Activated naive CD8-positive, alpha-beta T cell treated with anti-CD3 and anti-CD28 coated beads, Interleukin-2, amount 10 ng/mL, durations not matched to agents 7 days and 5 days (primary cell): ENCODE measurements at regions not wholly inside any gene's neighbourhood (a gene's known extent, or its start where the extent isn't known, plus 50 kb on each side); places are given as distances from the start of the nearest gene placed in this dataset.

Source experiments
- ATAC-seq: fragments of 150-1000 bp; cut with Tn5 transposase; one replicate; pipeline ENCODE4 v1.10.0; 2021; ENCODE audit warnings: low read depth, moderate library complexity
- POLR2A ChIA-PET: fragments of 350-600 bp; sonication (Branson Sonifier 250); formaldehyde crosslinking; loops from one replicate; lab custom pipeline; 2021; ENCODE audit warnings: antibody characterized with exemption; lab: Charles Lee
- DNase-seq: peaks from one replicate; pipeline ENCODE4 v3.0.0; 2021
- H3K27ac Mint-ChIP-seq: one replicate; pipeline ENCODE4 v1.8.0; 2022; ENCODE audit warnings: mild to moderate bottlenecking, mixed read lengths
- H3K27me3 Mint-ChIP-seq: one replicate; pipeline ENCODE4 v1.8.0; 2022; ENCODE audit warnings: mild to moderate bottlenecking, moderate library complexity, mixed read lengths
- H3K36me3 Mint-ChIP-seq: one replicate; pipeline ENCODE4 v1.8.0; 2021; ENCODE audit warnings: mild to moderate bottlenecking, mixed read lengths
- H3K4me1 Mint-ChIP-seq: one replicate; pipeline ENCODE4 v1.8.0; 2021; ENCODE audit warnings: mixed read lengths
- H3K4me3 Mint-ChIP-seq: one replicate; pipeline ENCODE4 v1.8.0; 2022; ENCODE audit warnings: mild to moderate bottlenecking, moderate library complexity, mixed read lengths
- H3K9me3 Mint-ChIP-seq: one replicate; pipeline ENCODE4 v1.8.0; 2021; ENCODE audit warnings: mixed read lengths

- Mint-ChIP-seq H3K27ac (no peak overlapping the region), H3K9me3 (peaks cover 2% of the 10 kb centered on the region), H3K36me3 (no peaks in the 10 kb centered on the region), H3K4me3 (no peak overlapping the region), H3K27me3 (no peaks in the 10 kb centered on the region), H3K4me1 (no peaks in the 10 kb centered on the region)
- POLR2A ChIA-PET, result no interaction called here
- no peak for ATAC-seq
- DNase-seq, result no peak
Measured at GRCh38 chr10:130751851-130752250, 559.7 kb downstream of the TCERG1L start.

- DNase-seq (no peak), ATAC-seq (no peak)
- Mint-ChIP-seq H3K27ac (no peak overlapping the region), H3K9me3 (peaks cover 5% of the 10 kb centered on the region), H3K4me3 (no peak overlapping the region), H3K4me1 (no peaks in the 10 kb centered on the region), H3K27me3 (no peaks in the 10 kb centered on the region), H3K36me3 (no peaks in the 10 kb centered on the region)
- POLR2A ChIA-PET, result no interaction called here
Measured at GRCh38 chr10:130756651-130757050, 554.9 kb downstream of the TCERG1L start.

DNA sequence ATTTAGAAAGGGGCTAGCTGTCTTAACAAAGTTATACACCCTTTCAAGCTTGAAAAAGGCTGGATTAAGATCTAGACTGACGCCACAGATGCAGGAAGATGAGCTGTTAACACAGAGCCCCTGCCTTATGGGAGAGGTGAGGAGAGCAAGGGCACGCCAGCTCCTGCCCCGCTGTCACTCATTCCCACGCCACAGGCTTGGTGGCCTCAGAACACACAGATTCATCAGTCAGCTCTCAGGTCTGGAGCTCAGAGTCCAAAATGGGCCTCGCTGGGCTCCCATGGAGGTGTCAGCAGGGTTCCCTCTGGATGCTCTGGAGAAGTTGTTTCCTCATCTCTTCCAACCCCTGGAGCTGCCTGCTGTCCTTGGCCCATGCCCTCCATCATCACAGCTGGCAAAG lies 554.2 kb downstream of the TCERG1L start:
- POLR2A ChIA-PET, result no interaction called here
- H3K4me1 Mint-ChIP-seq, result no peaks in the 10 kb centered on the region
- DNase-seq (no peak), ATAC-seq (no peak)
- peaks cover 5% of the 10 kb centered on the region for H3K9me3 Mint-ChIP-seq
- no peaks in the 10 kb centered on the region for H3K27me3 Mint-ChIP-seq
- no peak overlapping the region for H3K4me3 Mint-ChIP-seq
- no peak overlapping the region for H3K27ac Mint-ChIP-seq
- H3K36me3 Mint-ChIP-seq, result no peaks in the 10 kb centered on the region

DNA sequence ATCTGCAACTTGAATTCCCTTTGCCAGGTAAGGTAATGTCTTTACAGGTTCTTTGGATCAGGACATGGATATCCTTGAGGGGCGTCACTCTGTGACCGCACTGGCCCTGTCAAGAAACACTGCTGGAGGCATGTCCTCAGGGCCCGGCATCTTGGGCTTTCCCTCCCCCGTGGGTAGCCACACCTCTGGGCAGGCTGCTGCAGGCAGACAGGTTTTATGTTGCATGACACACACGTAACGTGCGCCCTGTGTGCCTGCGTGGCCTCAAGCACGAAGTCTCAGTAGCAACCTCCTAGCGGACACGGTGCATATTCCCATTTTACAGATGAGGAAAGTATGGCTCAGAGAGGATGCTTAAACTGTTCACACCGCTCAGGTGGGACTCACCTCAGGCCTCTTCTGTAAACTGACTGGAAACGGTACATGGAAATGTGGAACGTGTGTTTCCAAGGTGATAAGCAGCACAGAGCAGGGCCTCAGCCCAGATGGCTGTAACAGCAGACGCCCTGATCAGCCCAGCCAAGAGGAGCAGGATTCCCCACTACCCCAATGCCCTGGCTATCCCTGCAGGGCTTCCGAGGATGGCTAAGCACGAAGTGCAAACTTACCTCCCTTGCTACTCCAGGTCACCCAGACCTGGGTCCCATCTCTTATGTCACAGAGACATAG lies 553.6 kb downstream of the TCERG1L start:
- Mint-ChIP-seq H3K4me1 (no peaks in the 10 kb centered on the region), H3K27ac (no peak overlapping the region), H3K9me3 (peaks cover 5% of the 10 kb centered on the region), H3K27me3 (no peaks in the 10 kb centered on the region), H3K36me3 (no peaks in the 10 kb centered on the region), H3K4me3 (no peak overlapping the region)
- ATAC-seq, result no peak
- DNase-seq, result no peak
- POLR2A ChIA-PET, result no interaction called here

DNA sequence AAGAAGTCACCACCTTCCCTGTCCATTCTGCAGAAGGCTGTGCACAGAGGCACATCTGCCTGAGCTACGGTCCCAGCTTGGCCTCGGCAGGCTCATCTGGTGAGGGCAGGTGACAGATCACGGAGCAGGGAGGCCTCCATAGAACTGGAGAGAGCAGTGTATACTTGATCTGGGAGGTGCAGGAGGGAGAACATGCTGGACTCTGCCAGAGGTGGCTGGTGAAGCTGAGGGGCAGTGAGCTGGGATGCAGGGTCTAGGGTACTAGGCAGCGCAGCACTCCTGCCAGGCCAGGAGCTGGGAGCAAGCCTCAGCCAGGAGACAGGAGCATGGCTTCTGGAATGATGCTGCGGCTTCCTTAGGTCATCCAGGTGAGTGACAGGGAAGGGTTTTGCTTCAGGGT lies 553.0 kb downstream of the TCERG1L start:
- POLR2A ChIA-PET, result no interaction called here
- Mint-ChIP-seq H3K27me3 (no peaks in the 10 kb centered on the region), H3K4me3 (no peak overlapping the region), H3K36me3 (no peaks in the 10 kb centered on the region), H3K27ac (no peak overlapping the region), H3K4me1 (no peaks in the 10 kb centered on the region), H3K9me3 (peaks cover 5% of the 10 kb centered on the region)
- no peak for DNase-seq
- ATAC-seq, result no peak

GRCh38 chr10:130761032-130761575 lies 550.4 kb downstream of the TCERG1L start:
- ATAC-seq (no peak), DNase-seq (no peak)
- Mint-ChIP-seq H3K27ac (no peak overlapping the region), H3K36me3 (no peaks in the 10 kb centered on the region), H3K4me3 (no peak overlapping the region), H3K4me1 (no peaks in the 10 kb centered on the region), H3K9me3 (peaks cover 3% of the 10 kb centered on the region), H3K27me3 (no peaks in the 10 kb centered on the region)
- POLR2A ChIA-PET, result no interaction called here

DNA sequence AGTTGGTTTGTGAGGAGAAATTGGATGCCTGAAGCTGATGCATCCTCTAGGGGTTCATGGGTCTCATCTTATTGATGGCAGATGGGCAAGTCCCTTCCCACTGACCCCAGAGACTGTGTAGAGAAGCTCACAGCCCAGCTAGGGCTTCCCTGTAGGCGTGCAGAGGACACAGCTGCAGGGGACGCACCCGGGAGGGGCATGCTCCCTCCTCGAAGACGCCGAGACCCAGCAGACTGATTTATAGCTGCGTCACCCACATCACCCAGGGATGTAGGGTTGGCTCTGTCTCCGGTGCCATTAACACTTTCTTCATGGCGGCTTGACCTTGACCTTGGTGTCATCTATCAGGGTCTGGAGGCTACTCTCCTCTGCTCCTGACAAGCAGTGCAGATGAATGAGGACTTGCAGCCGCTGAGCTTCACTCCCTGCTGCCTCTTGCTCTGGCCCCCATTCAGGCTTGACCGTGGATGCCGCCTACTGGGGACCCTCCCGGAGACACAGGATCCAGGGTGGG lies 549.7 kb downstream of the TCERG1L start:
- no peaks in the 10 kb centered on the region for H3K27me3 Mint-ChIP-seq
- H3K9me3 Mint-ChIP-seq, result peaks cover 3% of the 10 kb centered on the region
- DNase-seq (no peak), ATAC-seq (no peak)
- no peaks in the 10 kb centered on the region for H3K4me1 Mint-ChIP-seq
- no peaks in the 10 kb centered on the region for H3K36me3 Mint-ChIP-seq
- POLR2A ChIA-PET, result no interaction called here
- no peak overlapping the region for H3K4me3 Mint-ChIP-seq
- no peak overlapping the region for H3K27ac Mint-ChIP-seq

GRCh38 chr10:130762491-130762890 lies 549.0 kb downstream of the TCERG1L start:
- Mint-ChIP-seq H3K27ac (no peak overlapping the region), H3K36me3 (no peaks in the 10 kb centered on the region), H3K4me1 (no peaks in the 10 kb centered on the region), H3K27me3 (no peaks in the 10 kb centered on the region), H3K9me3 (peaks cover 3% of the 10 kb centered on the region), H3K4me3 (no peak overlapping the region)
- DNase-seq (no peak), ATAC-seq (no peak)
- POLR2A ChIA-PET, result no interaction called here

GRCh38 chr10:130763071-130763470 lies 548.5 kb downstream of the TCERG1L start:
- Mint-ChIP-seq H3K4me1 (no peaks in the 10 kb centered on the region), H3K27me3 (no peaks in the 10 kb centered on the region), H3K27ac (no peak overlapping the region), H3K36me3 (no peaks in the 10 kb centered on the region), H3K4me3 (no peak overlapping the region), H3K9me3 (peaks cover 4% of the 10 kb centered on the region)
- POLR2A ChIA-PET, result no interaction called here
- no peak for ATAC-seq
- no peak for DNase-seq

- H3K27me3 Mint-ChIP-seq, result no peaks in the 10 kb centered on the region
- H3K4me3 Mint-ChIP-seq, result no peak overlapping the region
- no peaks in the 10 kb centered on the region for H3K36me3 Mint-ChIP-seq
- no peak overlapping the region for H3K27ac Mint-ChIP-seq
- ATAC-seq (no peak), DNase-seq (no peak)
- POLR2A ChIA-PET, result no interaction called here
- no peaks in the 10 kb centered on the region for H3K4me1 Mint-ChIP-seq
- peaks cover 6% of the 10 kb centered on the region for H3K9me3 Mint-ChIP-seq
Measured at GRCh38 chr10:130763491-130763890, 548.0 kb downstream of the TCERG1L start.

GRCh38 chr10:130764651-130765050 lies 546.9 kb downstream of the TCERG1L start:
- ATAC-seq (no peak), DNase-seq (no peak)
- Mint-ChIP-seq H3K27me3 (no peaks in the 10 kb centered on the region), H3K36me3 (no peaks in the 10 kb centered on the region), H3K4me1 (no peaks in the 10 kb centered on the region), H3K27ac (no peak overlapping the region), H3K4me3 (no peak overlapping the region), H3K9me3 (peaks cover 6% of the 10 kb centered on the region)
- POLR2A ChIA-PET, result no interaction called here

GRCh38 chr10:130766071-130766470 lies 545.5 kb downstream of the TCERG1L start:
- POLR2A ChIA-PET, result no interaction called here
- no peaks in the 10 kb centered on the region for H3K4me1 Mint-ChIP-seq
- H3K27ac Mint-ChIP-seq, result no peak overlapping the region
- no peak for DNase-seq
- no peaks in the 10 kb centered on the region for H3K27me3 Mint-ChIP-seq
- ATAC-seq, result no peak
- peaks cover 5% of the 10 kb centered on the region for H3K9me3 Mint-ChIP-seq
- no peak overlapping the region for H3K4me3 Mint-ChIP-seq
- H3K36me3 Mint-ChIP-seq, result no peaks in the 10 kb centered on the region

DNA sequence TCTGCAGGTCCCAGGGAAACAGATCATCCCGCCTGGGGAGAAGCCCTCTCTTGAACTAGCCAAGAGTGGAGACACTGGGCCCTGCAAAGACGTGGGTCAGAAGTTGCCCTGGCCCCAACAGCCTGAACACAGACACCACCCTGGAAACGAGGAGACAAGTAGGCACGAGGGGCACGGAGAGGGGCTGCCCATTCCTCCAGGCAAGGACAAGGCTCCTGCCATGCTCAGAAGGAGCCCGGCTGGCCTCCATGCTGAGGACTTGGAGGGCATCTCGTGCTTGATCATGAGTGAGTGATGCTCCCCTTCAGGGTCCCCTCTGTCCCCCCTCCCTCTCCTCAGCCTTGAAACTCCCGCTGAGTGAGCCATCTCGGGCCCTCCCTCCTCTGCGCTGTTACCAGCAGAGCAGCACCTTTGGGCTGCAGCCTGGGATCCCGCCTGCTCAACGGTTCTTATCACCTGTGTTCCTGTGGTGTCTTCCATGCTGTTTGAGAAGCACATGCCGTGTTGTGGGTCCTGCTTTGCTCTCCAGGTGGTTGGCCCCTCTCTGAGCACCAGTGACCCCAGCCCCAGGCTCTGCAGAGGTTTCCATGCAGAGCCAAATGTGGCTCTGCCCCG lies 544.3 kb downstream of the TCERG1L start:
- Mint-ChIP-seq H3K27me3 (no peaks in the 10 kb centered on the region), H3K4me1 (no peaks in the 10 kb centered on the region), H3K9me3 (peaks cover 5% of the 10 kb centered on the region), H3K36me3 (no peaks in the 10 kb centered on the region), H3K4me3 (no peak overlapping the region), H3K27ac (no peak overlapping the region)
- DNase-seq (no peak), ATAC-seq (no peak)
- POLR2A ChIA-PET, result no interaction called here
